ENCODE measurements at regions not wholly inside any gene's neighbourhood (a gene's known extent, or its start where the extent isn't known, plus 50 kb on each side); places are given as distances from the start of the nearest gene placed in this dataset.

GRCh38 chr13:42680748-42681147, 100.6 kb upstream of the FAM216B start:
- TF ChIP-seq CTCF (IDR thresholded peaks at IDR 0.05 in 4 of 5, conservative IDR thresholded peaks at IDR 0.05 in 1 of 5): no peak
- no peak for TF ChIP-seq POLR2A (IDR thresholded peaks at IDR 0.05)

All from gastrocnemius medialis (tissue), 4 donors.